ENCODE measurements at regions not wholly inside any gene's neighbourhood (a gene's known extent, or its start where the extent isn't known, plus 50 kb on each side); places are given as distances from the start of the nearest gene placed in this dataset.

GRCh38 chr2:47249157-47249900, 73.0 kb upstream of the CALM2 start:
- DNase-seq (ENCODE audit: low spot score) = no peak
- Mint-ChIP-seq H3K27ac (no peak overlapping the region), H3K36me3 (ENCODE audit: low read depth) (no peaks in the 10 kb centered on the region), H3K4me3 (no peak overlapping the region), H3K27me3 (ENCODE audit: low read depth) (peaks cover 7% of the 10 kb centered on the region), H3K4me1 (ENCODE audit: low read depth) (no peaks in the 10 kb centered on the region), H3K9me3 (no peaks in the 10 kb centered on the region)

GRCh38 chr2:47243596-47244323, 67.4 kb upstream of the CALM2 start:
- Mint-ChIP-seq H3K9me3 (no peaks in the 10 kb centered on the region), H3K27ac (no peak overlapping the region)

GRCh38 chr2:47241715-47242114, 65.4 kb upstream of the CALM2 start:
- no peak overlapping the region for H3K27ac Mint-ChIP-seq
- no peaks in the 10 kb centered on the region for H3K9me3 Mint-ChIP-seq
- DNase-seq (ENCODE audit: low spot score) = no peak
- peaks cover 3% of the 10 kb centered on the region for H3K4me1 Mint-ChIP-seq (ENCODE audit: low read depth)
- H3K4me3 Mint-ChIP-seq = no peak overlapping the region
- no peaks in the 10 kb centered on the region for H3K36me3 Mint-ChIP-seq (ENCODE audit: low read depth)
- H3K27me3 Mint-ChIP-seq (ENCODE audit: low read depth) = peaks cover 23% of the 10 kb centered on the region

More at GRCh38 chr2:47243596-47244323, 67.4 kb upstream of the CALM2 start:
- Mint-ChIP-seq H3K27me3 (ENCODE audit: low read depth) (peaks cover 21% of the 10 kb centered on the region), H3K4me3 (no peak overlapping the region), H3K36me3 (ENCODE audit: low read depth) (no peaks in the 10 kb centered on the region), H3K4me1 (ENCODE audit: low read depth) (no peaks in the 10 kb centered on the region)
- DNase-seq (ENCODE audit: low spot score) = no peak

GRCh38 chr2:47239119-47239969, 63.0 kb upstream of the CALM2 start:
- no peak for DNase-seq (ENCODE audit: low spot score)
- H3K27ac Mint-ChIP-seq = no peak overlapping the region
- no peaks in the 10 kb centered on the region for H3K36me3 Mint-ChIP-seq (ENCODE audit: low read depth)
- H3K4me1 Mint-ChIP-seq (ENCODE audit: low read depth) = peaks cover 3% of the 10 kb centered on the region
- H3K27me3 Mint-ChIP-seq (ENCODE audit: low read depth) = peaks cover 26% of the 10 kb centered on the region
- H3K4me3 Mint-ChIP-seq = no peak overlapping the region
- H3K9me3 Mint-ChIP-seq = no peaks in the 10 kb centered on the region

- H3K27me3 Mint-ChIP-seq (ENCODE audit: low read depth) = peaks cover 28% of the 10 kb centered on the region
- no peak for DNase-seq (ENCODE audit: low spot score)
- no peak overlapping the region for H3K27ac Mint-ChIP-seq
- H3K4me3 Mint-ChIP-seq = no peak overlapping the region
- no peaks in the 10 kb centered on the region for H3K9me3 Mint-ChIP-seq
- H3K36me3 Mint-ChIP-seq (ENCODE audit: low read depth) = no peaks in the 10 kb centered on the region
- H3K4me1 Mint-ChIP-seq (ENCODE audit: low read depth) = peaks cover 3% of the 10 kb centered on the region
These were observed 62.3 kb upstream of the CALM2 start for GRCh38 chr2:47238638-47239037.

GRCh38 chr2:47237375-47238334, 61.3 kb upstream of the CALM2 start:
- DNase-seq (ENCODE audit: low spot score) = no peak
- Mint-ChIP-seq H3K27ac (no peak overlapping the region), H3K4me3 (no peak overlapping the region), H3K27me3 (ENCODE audit: low read depth) (peaks cover 28% of the 10 kb centered on the region), H3K4me1 (ENCODE audit: low read depth) (peaks cover 3% of the 10 kb centered on the region), H3K9me3 (no peaks in the 10 kb centered on the region), H3K36me3 (ENCODE audit: low read depth) (no peaks in the 10 kb centered on the region)

GRCh38 chr2:47236503-47237215, 60.3 kb upstream of the CALM2 start:
- H3K27ac Mint-ChIP-seq = no peak overlapping the region
- peaks cover 3% of the 10 kb centered on the region for H3K4me1 Mint-ChIP-seq (ENCODE audit: low read depth)
- H3K27me3 Mint-ChIP-seq (ENCODE audit: low read depth) = peaks cover 30% of the 10 kb centered on the region
- no peaks in the 10 kb centered on the region for H3K9me3 Mint-ChIP-seq
- H3K36me3 Mint-ChIP-seq (ENCODE audit: low read depth) = no peaks in the 10 kb centered on the region
- no peak overlapping the region for H3K4me3 Mint-ChIP-seq
- no peak for DNase-seq (ENCODE audit: low spot score)

GRCh38 chr2:47235132-47235531, 58.8 kb upstream of the CALM2 start:
- DNase-seq (ENCODE audit: low spot score) = no peak
- Mint-ChIP-seq H3K4me1 (ENCODE audit: low read depth) (peaks cover 3% of the 10 kb centered on the region), H3K9me3 (no peaks in the 10 kb centered on the region), H3K27me3 (ENCODE audit: low read depth) (peaks cover 24% of the 10 kb centered on the region), H3K36me3 (ENCODE audit: low read depth) (no peaks in the 10 kb centered on the region), H3K27ac (no peak overlapping the region), H3K4me3 (no peak overlapping the region)

- no peak overlapping the region for H3K27ac Mint-ChIP-seq
- H3K4me3 Mint-ChIP-seq = no peak overlapping the region
- DNase-seq (ENCODE audit: low spot score) = no peak
- no peaks in the 10 kb centered on the region for H3K36me3 Mint-ChIP-seq (ENCODE audit: low read depth)
- H3K9me3 Mint-ChIP-seq = no peaks in the 10 kb centered on the region
- H3K4me1 Mint-ChIP-seq (ENCODE audit: low read depth) = peaks cover 3% of the 10 kb centered on the region
- peaks cover 20% of the 10 kb centered on the region for H3K27me3 Mint-ChIP-seq (ENCODE audit: low read depth)
These were observed 58.1 kb upstream of the CALM2 start for GRCh38 chr2:47234456-47234855.

GRCh38 chr2:47232738-47233415, 56.6 kb upstream of the CALM2 start:
- no peaks in the 10 kb centered on the region for H3K36me3 Mint-ChIP-seq (ENCODE audit: low read depth)
- no peaks in the 10 kb centered on the region for H3K9me3 Mint-ChIP-seq
- peaks cover under 1% of the 10 kb centered on the region for H3K4me1 Mint-ChIP-seq (ENCODE audit: low read depth)
- H3K27ac Mint-ChIP-seq = no peak overlapping the region
- peaks cover 16% of the 10 kb centered on the region for H3K27me3 Mint-ChIP-seq (ENCODE audit: low read depth)
- no peak overlapping the region for H3K4me3 Mint-ChIP-seq
- DNase-seq (ENCODE audit: low spot score) = no peak

DNA sequence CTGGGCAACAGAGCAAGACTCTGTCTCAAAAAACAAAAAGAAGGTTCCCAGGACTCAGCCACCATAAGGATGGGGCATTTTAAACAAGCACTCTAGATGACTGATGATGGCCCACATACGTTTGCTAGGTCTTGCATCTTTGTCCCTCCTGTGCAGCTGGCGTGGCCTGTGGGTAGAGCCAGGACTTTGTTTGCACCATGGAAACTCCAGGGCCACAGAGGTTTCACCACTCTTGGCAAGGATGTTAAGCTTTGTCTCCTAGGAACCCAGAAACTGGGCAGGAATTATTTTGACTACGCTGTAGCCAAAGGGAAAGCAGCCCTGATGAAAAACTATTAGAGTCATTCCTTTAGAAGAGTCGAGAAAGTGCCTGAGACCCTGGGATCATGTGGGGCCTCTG, 54.1 kb upstream of the CALM2 start:
- Mint-ChIP-seq H3K4me3 (no peak overlapping the region), H3K27me3 (ENCODE audit: low read depth) (peaks cover 21% of the 10 kb centered on the region), H3K27ac (no peak overlapping the region), H3K36me3 (ENCODE audit: low read depth) (no peaks in the 10 kb centered on the region), H3K4me1 (ENCODE audit: low read depth) (no peaks in the 10 kb centered on the region), H3K9me3 (no peaks in the 10 kb centered on the region)
- DNase-seq (ENCODE audit: low spot score) = no peak

GRCh38 chr2:47227532-47228279, 51.4 kb upstream of the CALM2 start:
- Mint-ChIP-seq H3K27me3 (ENCODE audit: low read depth) (peaks cover 12% of the 10 kb centered on the region), H3K36me3 (ENCODE audit: low read depth) (no peaks in the 10 kb centered on the region), H3K4me3 (no peak overlapping the region), H3K9me3 (no peaks in the 10 kb centered on the region), H3K4me1 (ENCODE audit: low read depth) (no peaks in the 10 kb centered on the region), H3K27ac (no peak overlapping the region)
- no peak for DNase-seq (ENCODE audit: low spot score)

Data from T-helper 2 cell treated with Interferon-gamma antibody and Interleukin-4, amounts not matched to agents 5 μg/mL and 100 μg/mL, for 36 hours (primary cell).